ENCODE measurements at regions not wholly inside any gene's neighbourhood (a gene's known extent, or its start where the extent isn't known, plus 50 kb on each side); places are given as distances from the start of the nearest gene placed in this dataset.

DNA sequence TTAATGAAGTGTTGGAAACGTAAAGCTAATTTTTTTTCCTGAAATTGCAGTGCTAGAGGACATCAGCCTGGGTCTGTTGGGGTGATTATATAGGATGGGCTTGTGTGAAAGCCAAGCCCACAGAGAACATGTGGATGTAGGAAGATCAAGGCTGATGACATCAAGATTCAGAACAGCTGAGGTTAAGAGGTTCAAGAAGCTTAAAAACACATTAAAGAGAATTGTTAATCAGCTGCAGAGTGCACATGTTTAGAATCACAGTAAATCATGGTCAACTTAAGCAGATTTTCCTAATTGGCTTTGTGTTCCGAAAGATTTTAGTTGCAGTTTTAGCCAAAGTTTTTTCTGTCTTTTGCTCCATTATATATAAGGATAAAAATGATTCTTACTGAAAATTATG is 87.9 kb upstream of the PRICKLE1 start:
- TF ChIP-seq, protein P1, sequence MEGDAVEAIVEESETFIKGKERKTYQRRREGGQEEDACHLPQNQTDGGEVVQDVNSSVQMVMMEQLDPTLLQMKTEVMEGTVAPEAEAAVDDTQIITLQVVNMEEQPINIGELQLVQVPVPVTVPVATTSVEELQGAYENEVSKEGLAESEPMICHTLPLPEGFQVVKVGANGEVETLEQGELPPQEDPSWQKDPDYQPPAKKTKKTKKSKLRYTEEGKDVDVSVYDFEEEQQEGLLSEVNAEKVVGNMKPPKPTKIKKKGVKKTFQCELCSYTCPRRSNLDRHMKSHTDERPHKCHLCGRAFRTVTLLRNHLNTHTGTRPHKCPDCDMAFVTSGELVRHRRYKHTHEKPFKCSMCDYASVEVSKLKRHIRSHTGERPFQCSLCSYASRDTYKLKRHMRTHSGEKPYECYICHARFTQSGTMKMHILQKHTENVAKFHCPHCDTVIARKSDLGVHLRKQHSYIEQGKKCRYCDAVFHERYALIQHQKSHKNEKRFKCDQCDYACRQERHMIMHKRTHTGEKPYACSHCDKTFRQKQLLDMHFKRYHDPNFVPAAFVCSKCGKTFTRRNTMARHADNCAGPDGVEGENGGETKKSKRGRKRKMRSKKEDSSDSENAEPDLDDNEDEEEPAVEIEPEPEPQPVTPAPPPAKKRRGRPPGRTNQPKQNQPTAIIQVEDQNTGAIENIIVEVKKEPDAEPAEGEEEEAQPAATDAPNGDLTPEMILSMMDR (IDR thresholded peaks at IDR 0.05; ENCODE audit: low read depth, low read length, missing control alignments), result no peak
- no peak overlapping the region for H3K4me3 ChIP-seq (ENCODE audit: low read depth, low read length)
- no peak for DNase-seq (ENCODE audit: low read depth)

GRCh38 chr12:42673535-42673934 is 84.0 kb upstream of the PRICKLE1 start:
- no peak for DNase-seq (ENCODE audit: low read depth)
- H3K4me3 ChIP-seq (ENCODE audit: low read depth, low read length), result no peak overlapping the region
- TF ChIP-seq, protein P1 (IDR thresholded peaks at IDR 0.05; ENCODE audit: low read depth, low read length, missing control alignments), result no peak

DNA sequence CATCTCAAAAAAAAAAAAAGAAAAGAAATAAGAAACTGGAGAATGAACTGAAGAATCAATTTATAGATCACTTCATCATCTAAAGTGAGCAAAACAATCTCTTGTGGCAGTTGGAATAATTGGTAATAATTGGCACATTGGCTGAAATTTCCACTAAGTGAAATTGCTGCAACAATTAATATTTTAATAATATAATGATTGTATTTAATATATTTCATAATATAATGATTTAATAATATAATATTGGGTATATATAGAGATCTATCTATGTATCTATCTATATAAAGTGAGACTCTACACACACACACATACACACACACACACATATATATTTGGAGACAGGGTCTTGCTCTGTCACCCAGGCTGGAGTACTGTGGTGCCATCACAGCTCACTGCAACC is 81.2 kb upstream of the PRICKLE1 start:
- TF ChIP-seq, protein P1 (IDR thresholded peaks at IDR 0.05; ENCODE audit: low read depth, low read length, missing control alignments), result no peak
- DNase-seq (ENCODE audit: low read depth), result no peak
- no peak overlapping the region for H3K4me3 ChIP-seq (ENCODE audit: low read depth, low read length)

- H3K4me3 ChIP-seq (ENCODE audit: low read depth, low read length), result no peak overlapping the region
- no peak for DNase-seq (ENCODE audit: low read depth)
- TF ChIP-seq, protein P1 (IDR thresholded peaks at IDR 0.05; ENCODE audit: low read depth, low read length, missing control alignments), result no peak
These were observed 80.0 kb upstream of the PRICKLE1 start for GRCh38 chr12:42669553-42669952.

GRCh38 chr12:42666671-42667243 is 77.2 kb upstream of the PRICKLE1 start:
- no peak overlapping the region for H3K4me3 ChIP-seq (ENCODE audit: low read depth, low read length)
- TF ChIP-seq, protein P1 (IDR thresholded peaks at IDR 0.05; ENCODE audit: low read depth, low read length, missing control alignments), result no peak
- no peak for DNase-seq (ENCODE audit: low read depth)

- TF ChIP-seq, protein P1 (IDR thresholded peaks at IDR 0.05; ENCODE audit: low read depth, low read length, missing control alignments), result no peak
- no peak overlapping the region for H3K4me3 ChIP-seq (ENCODE audit: low read depth, low read length)
- DNase-seq (ENCODE audit: low read depth), result no peak
These were observed 74.1 kb upstream of the PRICKLE1 start for GRCh38 chr12:42663621-42664020.
